DND-41 (cell line): ENCODE measurements at regions not wholly inside any gene's neighbourhood (a gene's known extent, or its start where the extent isn't known, plus 50 kb on each side); places are given as distances from the start of the nearest gene placed in this dataset.

ENCODE experiments used
- EZH2 ChIP-seq: IDR thresholded peaks from 3 replicates; pipeline ENCODE4 v1.6.1; 2012; ENCODE audit warnings: borderline replicate concordance, low read depth, mild to moderate bottlenecking, moderate library complexity, low read length, inconsistent platforms; ENCODE audit not compliant: severe bottlenecking
- TF ChIP-seq, protein P1 (sequence below): IDR thresholded peaks from 2 replicates; pipeline ENCODE4 v1.5.1; 2012; ENCODE audit warnings: borderline replicate concordance, low read length, moderate library complexity, mild to moderate bottlenecking; ENCODE audit not compliant: poor library complexity, severe bottlenecking; ENCODE audit errors: extremely low read depth

DNA sequence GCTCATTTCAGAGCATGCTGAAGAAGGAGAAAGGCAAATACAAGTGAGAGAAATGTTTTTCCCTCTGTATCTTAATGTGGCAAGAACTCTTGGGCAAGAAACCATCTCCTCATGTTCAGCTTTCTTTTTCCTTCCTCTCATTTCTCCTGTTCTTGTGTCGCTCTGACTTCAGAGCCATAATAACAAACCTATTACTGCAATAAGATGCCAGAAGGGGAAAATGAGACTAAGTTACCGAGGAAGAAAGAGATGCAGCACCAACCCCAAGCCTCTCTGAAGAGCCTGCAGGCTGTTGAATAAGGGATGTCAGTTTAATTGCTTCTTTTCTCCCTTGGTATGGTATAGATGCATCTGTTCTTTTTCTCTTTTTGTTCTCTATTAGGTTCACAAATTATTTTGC, 170.1 kb upstream of the GLRA1 start:
- TF ChIP-seq, protein P1, sequence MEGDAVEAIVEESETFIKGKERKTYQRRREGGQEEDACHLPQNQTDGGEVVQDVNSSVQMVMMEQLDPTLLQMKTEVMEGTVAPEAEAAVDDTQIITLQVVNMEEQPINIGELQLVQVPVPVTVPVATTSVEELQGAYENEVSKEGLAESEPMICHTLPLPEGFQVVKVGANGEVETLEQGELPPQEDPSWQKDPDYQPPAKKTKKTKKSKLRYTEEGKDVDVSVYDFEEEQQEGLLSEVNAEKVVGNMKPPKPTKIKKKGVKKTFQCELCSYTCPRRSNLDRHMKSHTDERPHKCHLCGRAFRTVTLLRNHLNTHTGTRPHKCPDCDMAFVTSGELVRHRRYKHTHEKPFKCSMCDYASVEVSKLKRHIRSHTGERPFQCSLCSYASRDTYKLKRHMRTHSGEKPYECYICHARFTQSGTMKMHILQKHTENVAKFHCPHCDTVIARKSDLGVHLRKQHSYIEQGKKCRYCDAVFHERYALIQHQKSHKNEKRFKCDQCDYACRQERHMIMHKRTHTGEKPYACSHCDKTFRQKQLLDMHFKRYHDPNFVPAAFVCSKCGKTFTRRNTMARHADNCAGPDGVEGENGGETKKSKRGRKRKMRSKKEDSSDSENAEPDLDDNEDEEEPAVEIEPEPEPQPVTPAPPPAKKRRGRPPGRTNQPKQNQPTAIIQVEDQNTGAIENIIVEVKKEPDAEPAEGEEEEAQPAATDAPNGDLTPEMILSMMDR: no peak
- no peak for TF ChIP-seq EZH2
